B cell (primary cell): ENCODE measurements at regions not wholly inside any gene's neighbourhood (a gene's known extent, or its start where the extent isn't known, plus 50 kb on each side); places are given as distances from the start of the nearest gene placed in this dataset.

Source experiments
- ATAC-seq: fragments of 200-7000 bp; cut with Tn5 transposase; one replicate; pipeline ENCODE4 v1.10.0; 2021; ENCODE audit warnings: low read depth, mild to moderate bottlenecking, moderate number of reproducible peaks, moderate library complexity
- CTCF ChIA-PET: fragments of 350-600 bp; sonication (Branson Sonifier 250); formaldehyde crosslinking; loops from one replicate; lab custom pipeline; 2021; ENCODE audit warnings: antibody characterized with exemption, inconsistent platforms; lab: Charles Lee
- POLR2A ChIA-PET: fragments of 350-600 bp; sonication (Branson Sonifier 250); formaldehyde crosslinking; loops from one replicate; lab custom pipeline; 2021; ENCODE audit warnings: antibody characterized with exemption; lab: Charles Lee
- DNase-seq: peaks from one replicate; pipeline ENCODE4 v3.0.0; 2013
- H2AFZ ChIP-seq: 2 replicates; pipeline ENCODE4 v1.6.1; 2012; ENCODE audit warnings: mild to moderate bottlenecking, low read depth, low read length; ENCODE audit not compliant: insufficient read depth, poor library complexity, severe bottlenecking
- H3K27ac ChIP-seq, 2 donors: 1 replicate in 1 of 2; 2 replicates in 1 of 2; pipeline ENCODE4 v1.5.1; 2012 to 2013; ENCODE audit warnings: low read length in 2 of 2, mild to moderate bottlenecking in 2 of 2, moderate library complexity in 1 of 2
- H3K27me3 ChIP-seq, 4 experiments: fragments of 200-600 bp in 1 of 4; sonication (generic) in 1 of 4; replicated peaks in 1 of 4; 1 replicate in 2 of 4; 2 replicates in 2 of 4; pipeline versions ENCODE4 v1.6.1 to v1.7.0; 2013 to 2016; ENCODE audit warnings: low read length in 3 of 4, mild to moderate bottlenecking in 2 of 4, mixed read lengths in 1 of 4, moderate library complexity in 1 of 4; ENCODE audit not compliant: insufficient read depth in 4 of 4, control insufficient read depth in 3 of 4; ENCODE audit errors: control extremely low read depth in 1 of 4
- H3K36me3 ChIP-seq, 2 experiments: replicated peaks in 1 of 2; 1 replicate in 1 of 2; 2 replicates in 1 of 2; pipeline versions ENCODE4 v1.6.1 to v1.7.1; 2013; ENCODE audit warnings: low read length in 1 of 2; ENCODE audit not compliant: insufficient read depth in 2 of 2, control insufficient read depth in 1 of 2; ENCODE audit errors: control extremely low read depth in 1 of 2, extremely low read depth in 1 of 2
- H3K4me1 ChIP-seq, 2 donors: fragments of 200-600 bp in 1 of 2; sonication (generic) in 1 of 2; 1 replicate in 1 of 2; 2 replicates in 1 of 2; pipeline versions ENCODE4 v1.5.1 to v1.6.1; 2013 to 2017; ENCODE audit warnings: low read length in 2 of 2; ENCODE audit not compliant: control insufficient read depth in 2 of 2, insufficient read depth in 2 of 2
- H3K4me2 ChIP-seq: replicated peaks from 2 replicates; pipeline ENCODE3; 2012; ENCODE audit warnings: mild to moderate bottlenecking, low read depth, low read length; ENCODE audit not compliant: poor library complexity, severe bottlenecking
- H3K4me3 ChIP-seq, 5 experiments: fragments of 200-600 bp in 1 of 5; sonication (generic) in 1 of 5; 1 replicate in 3 of 5; 2 replicates in 2 of 5; pipeline versions ENCODE4 v1.5.1 to v1.7.0; 2011 to 2016; ENCODE audit warnings: low read length in 4 of 5, mild to moderate bottlenecking in 4 of 5, low read depth in 2 of 5, control low read depth in 1 of 5, moderate library complexity in 1 of 5; ENCODE audit not compliant: insufficient read depth in 1 of 5; ENCODE audit errors: control extremely low read depth in 1 of 5, extremely low read depth in 1 of 5
- H3K79me2 ChIP-seq: fragments of 200-600 bp; sonication (generic); one replicate; pipeline ENCODE4 v1.6.0; 2016; ENCODE audit warnings: low read length; ENCODE audit not compliant: control insufficient read depth, insufficient read depth
- H3K9ac ChIP-seq: fragments of 200-600 bp; sonication (generic); 2 replicates; pipeline ENCODE4 v1.6.1; 2017; ENCODE audit warnings: mild to moderate bottlenecking, low read length, moderate library complexity
- H3K9me3 ChIP-seq, 3 donors: one replicate each; pipeline versions ENCODE4 v1.6.1 to v1.7.1; 2013; ENCODE audit warnings: low read length in 2 of 3; ENCODE audit not compliant: control insufficient read depth in 2 of 3, insufficient read depth in 1 of 3; ENCODE audit errors: control extremely low read depth in 1 of 3
- H4K20me1 ChIP-seq: 2 replicates; pipeline ENCODE4 v1.6.0; 2012; ENCODE audit warnings: mild to moderate bottlenecking, low read length; ENCODE audit not compliant: insufficient read depth, control insufficient read depth, poor library complexity, severe bottlenecking
- H3K27ac Mint-ChIP-seq: one replicate; pipeline ENCODE4 v1.8.0; 2021; ENCODE audit warnings: mixed read lengths
- H3K27me3 Mint-ChIP-seq: one replicate; pipeline ENCODE4 v1.8.0; 2021; ENCODE audit warnings: mixed read lengths
- H3K4me1 Mint-ChIP-seq: one replicate; pipeline ENCODE4 v1.8.0; 2021; ENCODE audit warnings: mixed read lengths
- H3K4me3 Mint-ChIP-seq: one replicate; pipeline ENCODE4 v1.8.0; 2021; ENCODE audit warnings: mixed read lengths
- H3K9me3 Mint-ChIP-seq: one replicate; pipeline ENCODE4 v1.8.0; 2022; ENCODE audit warnings: mixed read lengths; ENCODE audit not compliant: insufficient read depth
- EZH2 ChIP-seq: IDR thresholded peaks from 2 replicates; pipeline ENCODE4 v1.6.1; 2012; ENCODE audit warnings: borderline replicate concordance, low read depth, mild to moderate bottlenecking, moderate library complexity, low read length; ENCODE audit not compliant: insufficient read depth, poor library complexity, severe bottlenecking
- WGBS: methylation state at CpG from one replicate; pipeline ENCODE4 v1.1.5; 2013; ENCODE audit warnings: missing lambda C conversion rate; ENCODE audit not compliant: insufficient coverage; 5-methylcytosine and 5-hydroxymethylcytosine counted together
- intact Hi-C: fragments of 100-400 bp; cut with micrococcal nuclease; formaldehyde crosslinking; loops from one replicate; pipeline ENCODE4 v1.10.0; 2022
- TF ChIP-seq, protein P1 (sequence below): fragments of 200-600 bp; IDR thresholded peaks from one replicate; pipeline ENCODE4 v1.8.0; 2022; ENCODE audit warnings: antibody characterized with exemption, mild to moderate bottlenecking

DNA sequence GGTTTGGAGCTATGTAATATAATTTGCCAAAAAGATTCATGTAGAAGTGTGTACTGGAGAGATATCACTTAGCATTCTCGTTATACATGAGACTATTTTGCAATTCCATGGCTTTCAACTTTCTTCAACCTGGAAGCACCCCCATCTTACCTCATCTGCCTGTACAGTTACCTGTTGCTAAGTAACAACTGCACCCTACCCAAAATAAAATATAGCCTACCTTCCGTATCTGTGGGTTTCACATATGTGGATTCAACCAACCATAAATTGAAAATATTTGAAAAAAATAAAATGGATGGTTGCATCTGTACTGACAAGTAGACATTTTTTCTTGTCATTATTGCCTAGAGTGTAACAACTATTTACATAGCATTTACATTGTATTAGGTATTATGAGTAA, 278.3 kb downstream of the PPP1R2C start:
- WGBS = no CpG with 5 or more reads among the region's 2 CpGs
- Mint-ChIP-seq H3K4me1 (peaks cover 16% of the 10 kb centered on the region), H3K27ac (no peak overlapping the region), H3K27me3 (no peaks in the 10 kb centered on the region), H3K9me3 (no peaks in the 10 kb centered on the region), H3K4me3 (no peak overlapping the region)
- H4K20me1 ChIP-seq = no peaks in the 10 kb centered on the region
- ChIA-PET POLR2A (no interaction called here), CTCF (no interaction called here)
- H3K9me3 ChIP-seq = no peaks in the 10 kb centered on the region
- no peak overlapping the region for H2AFZ ChIP-seq
- H3K36me3 ChIP-seq = no peaks in the 10 kb centered on the region
- no peak overlapping the region for H3K27ac ChIP-seq
- H3K79me2 ChIP-seq = no peaks in the 10 kb centered on the region
- H3K4me3 ChIP-seq = no peak overlapping the region
- no peak overlapping the region for H3K9ac ChIP-seq
- intact Hi-C loops = no loop called here
- H3K4me1 ChIP-seq = peaks cover 2 to 3% of the 10 kb centered on the region in 2 donors
- no peak for TF ChIP-seq EZH2
- TF ChIP-seq, protein P1, sequence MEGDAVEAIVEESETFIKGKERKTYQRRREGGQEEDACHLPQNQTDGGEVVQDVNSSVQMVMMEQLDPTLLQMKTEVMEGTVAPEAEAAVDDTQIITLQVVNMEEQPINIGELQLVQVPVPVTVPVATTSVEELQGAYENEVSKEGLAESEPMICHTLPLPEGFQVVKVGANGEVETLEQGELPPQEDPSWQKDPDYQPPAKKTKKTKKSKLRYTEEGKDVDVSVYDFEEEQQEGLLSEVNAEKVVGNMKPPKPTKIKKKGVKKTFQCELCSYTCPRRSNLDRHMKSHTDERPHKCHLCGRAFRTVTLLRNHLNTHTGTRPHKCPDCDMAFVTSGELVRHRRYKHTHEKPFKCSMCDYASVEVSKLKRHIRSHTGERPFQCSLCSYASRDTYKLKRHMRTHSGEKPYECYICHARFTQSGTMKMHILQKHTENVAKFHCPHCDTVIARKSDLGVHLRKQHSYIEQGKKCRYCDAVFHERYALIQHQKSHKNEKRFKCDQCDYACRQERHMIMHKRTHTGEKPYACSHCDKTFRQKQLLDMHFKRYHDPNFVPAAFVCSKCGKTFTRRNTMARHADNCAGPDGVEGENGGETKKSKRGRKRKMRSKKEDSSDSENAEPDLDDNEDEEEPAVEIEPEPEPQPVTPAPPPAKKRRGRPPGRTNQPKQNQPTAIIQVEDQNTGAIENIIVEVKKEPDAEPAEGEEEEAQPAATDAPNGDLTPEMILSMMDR = no peak
- DNase-seq (peak; percentile 23), ATAC-seq (peak; percentile 7)
- no peaks in the 10 kb centered on the region for H3K27me3 ChIP-seq
- no peak overlapping the region for H3K4me2 ChIP-seq

DNA sequence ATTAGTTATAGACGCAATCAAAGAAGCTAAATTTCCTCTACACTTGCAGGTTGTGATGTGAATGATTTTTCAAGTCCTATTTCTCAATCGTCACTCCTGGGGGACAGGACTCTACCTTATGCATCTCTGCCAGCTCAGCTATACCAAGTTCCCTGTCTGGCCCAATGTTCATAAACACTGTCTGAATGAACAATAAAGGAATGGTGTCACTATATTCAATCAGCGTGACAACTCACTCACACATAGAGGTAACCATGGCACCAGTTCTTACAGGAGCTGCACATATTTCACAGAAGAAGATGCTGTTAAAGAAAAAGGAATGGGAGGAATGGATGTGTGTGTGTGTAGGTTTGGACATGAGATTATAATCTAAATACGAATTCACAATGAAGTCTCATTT, 280.6 kb downstream of the PPP1R2C start:
- CTCF ChIA-PET = no interaction called here
- Mint-ChIP-seq H3K9me3 (no peaks in the 10 kb centered on the region), H3K4me1 (peaks cover 16% of the 10 kb centered on the region), H3K27ac (no peak overlapping the region), H3K27me3 (no peaks in the 10 kb centered on the region), H3K4me3 (no peak overlapping the region)
- Histone ChIP-seq H3K4me2 (no peak overlapping the region), H4K20me1 (no peaks in the 10 kb centered on the region), H2AFZ (no peak overlapping the region), H3K4me1 (peaks cover 3% of the 10 kb centered on the region in 2 donors), H3K4me3 (no peak overlapping the region), H3K27me3 (no peaks in the 10 kb centered on the region), H3K9ac (no peak overlapping the region), H3K27ac (no peak overlapping the region), H3K79me2 (no peaks in the 10 kb centered on the region), H3K9me3 (no peaks in the 10 kb centered on the region), H3K36me3 (no peaks in the 10 kb centered on the region)
- DNase-seq (no peak), ATAC-seq (no peak)
- WGBS = 100% methylated on average over 1 of the region's 4 CpGs
- POLR2A ChIA-PET = no interaction called here
- intact Hi-C loops = no loop called here
- TF ChIP-seq, protein P1 = no peak
- TF ChIP-seq EZH2 = no peak
